Lung (tissue), 11 donors: ENCODE measurements at regions not wholly inside any gene's neighbourhood (a gene's known extent, or its start where the extent isn't known, plus 50 kb on each side); places are given as distances from the start of the nearest gene placed in this dataset.

Experiments used
- ATAC-seq: fragments of 200-7000 bp; cut with Tn5 transposase; one replicate; pipeline ENCODE4 v1.9.1; 2020; ENCODE audit warnings: moderate number of reproducible peaks; ENCODE audit not compliant: insufficient read depth, low FRiP score
- DNase-seq, 3 donors: peaks; one replicate each; pipeline ENCODE4 v3.0.0-alpha.2; 2013 to 2017
- H3K27ac ChIP-seq, 2 donors: one replicate each; pipeline ENCODE4 v1.5.1; 2013; ENCODE audit warnings: mild to moderate bottlenecking in 2 of 2, moderate library complexity in 2 of 2, control low read depth in 1 of 2, inconsistent platforms in 1 of 2, low read depth in 1 of 2, low read length in 1 of 2
- H3K27me3 ChIP-seq, 3 donors: one replicate each; pipeline ENCODE4 v1.5.1; 2013; ENCODE audit warnings: low read length in 2 of 3; ENCODE audit not compliant: control insufficient read depth in 3 of 3, insufficient read depth in 3 of 3
- H3K36me3 ChIP-seq, 4 donors: one replicate each; pipeline ENCODE4 v1.5.1; 2013; ENCODE audit warnings: low read length in 4 of 4, mild to moderate bottlenecking in 1 of 4, moderate library complexity in 1 of 4; ENCODE audit not compliant: control insufficient read depth in 4 of 4, insufficient read depth in 4 of 4
- H3K4me1 ChIP-seq, 5 donors: one replicate each; pipeline ENCODE4 v1.5.1; 2013; ENCODE audit warnings: low read length in 5 of 5, mild to moderate bottlenecking in 2 of 5, moderate library complexity in 1 of 5; ENCODE audit not compliant: control insufficient read depth in 5 of 5, insufficient read depth in 5 of 5
- H3K4me3 ChIP-seq: one replicate; pipeline ENCODE4 v1.5.1; 2013; ENCODE audit warnings: mild to moderate bottlenecking, control low read depth, moderate library complexity
- H3K9ac ChIP-seq, 2 donors: one replicate each; pipeline ENCODE4 v1.5.1; 2013; ENCODE audit warnings: low read length in 2 of 2, control low read depth in 1 of 2; ENCODE audit not compliant: insufficient read depth in 1 of 2
- H3K9me3 ChIP-seq, 4 donors: one replicate each; pipeline ENCODE4 v1.5.1; 2013; ENCODE audit warnings: low read length in 3 of 4, mild to moderate bottlenecking in 1 of 4, moderate library complexity in 1 of 4; ENCODE audit not compliant: control insufficient read depth in 4 of 4, insufficient read depth in 3 of 4
- WGBS, 2 donors: extraction: QIAGEN DNeasy Blood & Tissue Kit; methylation state at CpG; one replicate each; pipeline ENCODE4 v1.1.7; 2013; 5-methylcytosine and 5-hydroxymethylcytosine counted together
- TF ChIP-seq, protein P1 (sequence below): IDR thresholded peaks from 2 replicates; pipeline ENCODE4 v1.5.1; 2012; ENCODE audit warnings: mild to moderate bottlenecking; ENCODE audit errors: control extremely low read depth, extremely low read depth
- donor health status: control.
- donor health status: control.
- donor health status: Bipolar disorder and iron deficiency.
- donor health status: healthy.
- donor health status: DM: yes; HTN: yes; CAD: no.

DNA sequence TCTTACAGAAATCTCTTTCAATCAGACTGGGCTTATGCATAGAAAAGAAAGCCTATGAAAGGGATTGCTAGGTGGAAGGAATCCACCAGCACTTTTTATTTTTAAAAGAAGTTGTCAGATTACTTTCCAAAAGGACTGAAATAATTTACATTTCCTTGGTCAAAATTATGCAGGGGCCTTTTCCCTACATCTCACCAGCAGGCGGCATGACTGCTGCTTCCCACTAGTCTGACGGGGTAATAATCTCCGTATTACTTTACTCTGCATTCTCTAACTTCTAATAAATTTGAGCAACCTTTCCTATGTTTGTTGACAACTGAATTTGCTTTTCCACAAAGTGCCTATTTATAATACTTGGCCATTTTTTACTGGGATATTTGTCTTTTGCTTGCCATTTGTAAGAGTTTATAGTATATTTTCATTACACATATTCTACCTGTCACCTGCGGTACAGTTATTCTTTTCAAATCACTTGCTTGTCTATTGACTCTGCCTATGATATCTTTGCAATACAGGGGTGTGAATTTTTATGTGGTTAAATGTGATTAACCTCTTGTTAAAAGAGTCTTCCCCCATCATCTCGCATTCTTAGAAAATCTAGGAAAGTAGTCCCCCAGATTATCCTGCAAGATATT, 51.9 kb upstream of the USP47 start:
- Histone ChIP-seq H3K4me1 (no peaks in the 10 kb centered on the region), H3K27me3 (no peaks in the 10 kb centered on the region), H3K27ac (no peak overlapping the region), H3K9me3 (no peaks in the 10 kb centered on the region), H3K4me3 (no peak overlapping the region), H3K36me3 (no peaks in the 10 kb centered on the region), H3K9ac (no peak overlapping the region)
- peak in 2 of 3 donors; percentile 43 to 61 for DNase-seq
- 60 to 72% methylated on average over 5 of the region's 5 CpGs for WGBS, 2 donors
- TF ChIP-seq, protein P1, sequence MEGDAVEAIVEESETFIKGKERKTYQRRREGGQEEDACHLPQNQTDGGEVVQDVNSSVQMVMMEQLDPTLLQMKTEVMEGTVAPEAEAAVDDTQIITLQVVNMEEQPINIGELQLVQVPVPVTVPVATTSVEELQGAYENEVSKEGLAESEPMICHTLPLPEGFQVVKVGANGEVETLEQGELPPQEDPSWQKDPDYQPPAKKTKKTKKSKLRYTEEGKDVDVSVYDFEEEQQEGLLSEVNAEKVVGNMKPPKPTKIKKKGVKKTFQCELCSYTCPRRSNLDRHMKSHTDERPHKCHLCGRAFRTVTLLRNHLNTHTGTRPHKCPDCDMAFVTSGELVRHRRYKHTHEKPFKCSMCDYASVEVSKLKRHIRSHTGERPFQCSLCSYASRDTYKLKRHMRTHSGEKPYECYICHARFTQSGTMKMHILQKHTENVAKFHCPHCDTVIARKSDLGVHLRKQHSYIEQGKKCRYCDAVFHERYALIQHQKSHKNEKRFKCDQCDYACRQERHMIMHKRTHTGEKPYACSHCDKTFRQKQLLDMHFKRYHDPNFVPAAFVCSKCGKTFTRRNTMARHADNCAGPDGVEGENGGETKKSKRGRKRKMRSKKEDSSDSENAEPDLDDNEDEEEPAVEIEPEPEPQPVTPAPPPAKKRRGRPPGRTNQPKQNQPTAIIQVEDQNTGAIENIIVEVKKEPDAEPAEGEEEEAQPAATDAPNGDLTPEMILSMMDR: no peak
- ATAC-seq: no peak

DNA sequence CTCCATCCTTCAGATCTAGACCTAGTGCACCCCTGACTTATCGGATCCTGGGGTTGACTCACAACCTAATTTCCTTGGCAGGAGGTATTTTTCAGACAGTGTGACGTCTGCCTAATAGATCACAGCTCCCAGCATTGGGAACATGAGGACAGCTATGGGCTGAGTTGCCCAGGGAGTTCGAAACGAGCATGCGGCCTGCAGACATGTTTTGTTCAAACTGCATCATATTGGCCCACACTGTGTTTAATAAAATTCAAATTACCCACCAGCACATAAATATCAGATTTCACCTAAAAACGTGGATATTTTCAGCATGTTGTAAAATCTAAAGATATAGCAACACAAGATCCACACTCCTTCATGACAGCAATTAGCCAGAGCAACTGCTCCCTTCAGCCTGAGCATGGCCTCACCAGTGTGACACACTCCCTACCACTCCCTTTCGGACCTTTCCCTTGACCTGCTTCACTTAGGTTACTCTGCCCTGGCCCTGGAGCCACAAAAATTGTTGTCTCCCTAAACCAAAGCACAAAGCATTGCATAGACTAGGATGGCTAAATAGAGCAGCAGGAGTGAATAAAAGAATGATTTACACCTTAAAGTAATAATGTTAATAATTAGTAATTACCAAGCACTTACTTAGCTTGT, 53.6 kb upstream of the USP47 start:
- WGBS, 2 donors: 60 to 66% methylated on average over 7 of the region's 7 CpGs
- no peak for DNase-seq
- no peak for ATAC-seq
- TF ChIP-seq, protein P1: no peak
- Histone ChIP-seq H3K9me3 (no peaks in the 10 kb centered on the region), H3K4me3 (no peak overlapping the region), H3K27me3 (no peaks in the 10 kb centered on the region), H3K4me1 (no peaks in the 10 kb centered on the region), H3K9ac (no peak overlapping the region), H3K36me3 (no peaks in the 10 kb centered on the region), H3K27ac (no peak overlapping the region)

DNA sequence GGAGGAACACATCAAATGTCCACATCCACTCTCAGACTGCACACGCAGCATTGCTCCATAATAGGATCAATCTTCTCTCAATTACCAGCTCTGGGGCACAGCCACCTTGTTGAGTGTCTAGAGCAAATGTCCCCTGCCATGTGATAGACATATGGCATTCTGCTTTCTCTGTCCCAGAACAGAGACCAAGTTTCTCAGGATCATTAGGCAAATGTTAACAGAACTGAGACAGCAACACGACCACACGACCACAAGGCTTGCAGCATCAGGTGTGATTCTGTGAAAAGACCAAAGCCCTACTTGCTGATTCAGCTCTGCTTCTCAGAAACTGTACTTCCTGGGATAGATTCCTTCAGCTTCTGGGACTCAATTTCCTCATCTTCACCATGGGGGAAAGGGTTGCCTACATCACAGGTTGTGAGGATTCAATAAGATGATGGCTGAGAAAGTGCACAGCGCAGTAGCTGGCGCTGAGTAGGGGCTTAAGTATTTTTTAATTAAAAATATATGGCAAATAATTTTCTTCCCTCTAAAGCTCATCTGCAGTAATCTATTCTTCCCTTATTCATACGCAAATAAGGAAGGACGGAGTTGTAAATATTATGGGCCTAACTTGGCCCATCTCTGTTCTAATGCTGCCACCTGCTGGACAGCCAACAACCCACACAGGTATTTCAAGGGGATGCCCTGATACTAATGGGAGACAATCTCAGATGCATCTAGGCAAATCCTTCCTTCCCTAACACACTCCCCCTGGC, 54.3 kb upstream of the USP47 start:
- WGBS, 2 donors: 57 to 62% methylated on average over 7 of the region's 7 CpGs
- DNase-seq: peak; percentile 83 to 85 (median 84)
- Histone ChIP-seq H3K4me1 (no peaks in the 10 kb centered on the region), H3K9ac (no peak overlapping the region), H3K27ac (no peak overlapping the region), H3K9me3 (no peaks in the 10 kb centered on the region), H3K36me3 (no peaks in the 10 kb centered on the region), H3K4me3 (no peak overlapping the region), H3K27me3 (no peaks in the 10 kb centered on the region)
- TF ChIP-seq, protein P1: peak; percentile 94
- peak; percentile 67 for ATAC-seq
